GM12872 (cell line): ENCODE measurements at regions not wholly inside any gene's neighbourhood (a gene's known extent, or its start where the extent isn't known, plus 50 kb on each side); places are given as distances from the start of the nearest gene placed in this dataset.

Experiments used
- CTCF ChIP-seq: IDR thresholded peaks from 3 replicates; pipeline ENCODE4 v1.5.1; 2011; ENCODE audit warnings: low read depth, mild to moderate bottlenecking, low read length, moderate library complexity; ENCODE audit not compliant: insufficient read depth

- no peak for TF ChIP-seq CTCF
Measured at GRCh38 chr2:241982706-241983570, 113.4 kb downstream of the RTP5 start.

- TF ChIP-seq CTCF = no peak
Measured at GRCh38 chr2:241983571-241984270, 114.2 kb downstream of the RTP5 start.

GRCh38 chr2:241984271-241984655, 114.7 kb downstream of the RTP5 start:
- no peak for TF ChIP-seq CTCF

- no peak for TF ChIP-seq CTCF
Measured at GRCh38 chr2:241984658-241985057, 115.1 kb downstream of the RTP5 start.

GRCh38 chr2:241985986-241986329, 116.4 kb downstream of the RTP5 start:
- TF ChIP-seq CTCF = no peak

GRCh38 chr2:241986836-241987641, 117.5 kb downstream of the RTP5 start:
- no peak for TF ChIP-seq CTCF

- no peak for TF ChIP-seq CTCF
Measured at GRCh38 chr2:241987726-241988125, 118.2 kb downstream of the RTP5 start.
